NCI-H128 (cell line): ENCODE measurements at regions not wholly inside any gene's neighbourhood (a gene's known extent, or its start where the extent isn't known, plus 50 kb on each side); places are given as distances from the start of the nearest gene placed in this dataset.
A peak's percentile ranks its signal among the peaks of the same experiment; 100 is the strongest.

Experiments
- DNase-seq: peaks from one replicate; lab custom pipeline; 2025; ENCODE audit not compliant: unreplicated experiment; lab: John Stamatoyannopoulos, UW

- no peak for DNase-seq
Measured at GRCh38 chr1:50295566-50295965, 127.7 kb downstream of the DMRTA2 start.

- no peak for DNase-seq
Measured at GRCh38 chr1:50292276-50292675, 131.0 kb downstream of the DMRTA2 start.

- no peak for DNase-seq
Measured at GRCh38 chr1:50289495-50289894, 133.7 kb downstream of the DMRTA2 start.

- DNase-seq, result no peak
Measured at GRCh38 chr1:50285994-50286393, 137.2 kb downstream of the DMRTA2 start.

- DNase-seq, result no peak
Measured at GRCh38 chr1:50279622-50280330, 143.5 kb downstream of the DMRTA2 start.

- no peak for DNase-seq
Measured at GRCh38 chr1:50278961-50279360, 144.3 kb downstream of the DMRTA2 start.

GRCh38 chr1:50278410-50278809 is 144.8 kb downstream of the DMRTA2 start:
- no peak for DNase-seq

- DNase-seq, result peak; percentile 92
Measured at GRCh38 chr1:50275566-50275965, 147.7 kb downstream of the DMRTA2 start.

GRCh38 chr1:50272912-50273311 is 150.3 kb downstream of the DMRTA2 start:
- no peak for DNase-seq

GRCh38 chr1:50271968-50272578 is 151.2 kb downstream of the DMRTA2 start:
- no peak for DNase-seq

- DNase-seq, result no peak
Measured at GRCh38 chr1:50271337-50271736, 151.9 kb downstream of the DMRTA2 start.

GRCh38 chr1:50270926-50271325 is 152.3 kb downstream of the DMRTA2 start:
- DNase-seq, result no peak

- no peak for DNase-seq
Measured at GRCh38 chr1:50268049-50268448, 155.2 kb downstream of the DMRTA2 start.

- no peak for DNase-seq
Measured at GRCh38 chr1:50266509-50266908, 156.7 kb downstream of the DMRTA2 start.

GRCh38 chr1:50265790-50266314 is 157.1 kb downstream of the ELAVL4 start:
- no peak for DNase-seq

- DNase-seq, result no peak
Measured at GRCh38 chr1:50264590-50264989, 155.9 kb downstream of the ELAVL4 start.

- DNase-seq, result no peak
Measured at GRCh38 chr1:50262436-50262835, 153.7 kb downstream of the ELAVL4 start.

- DNase-seq, result no peak
Measured at GRCh38 chr1:50261951-50262350, 153.2 kb downstream of the ELAVL4 start.

GRCh38 chr1:50257940-50258685 is 149.4 kb downstream of the ELAVL4 start:
- DNase-seq, result no peak

GRCh38 chr1:50257029-50257428 is 148.3 kb downstream of the ELAVL4 start:
- DNase-seq, result no peak
